ENCODE measurements at regions not wholly inside any gene's neighbourhood (a gene's known extent, or its start where the extent isn't known, plus 50 kb on each side); places are given as distances from the start of the nearest gene placed in this dataset.

DNA sequence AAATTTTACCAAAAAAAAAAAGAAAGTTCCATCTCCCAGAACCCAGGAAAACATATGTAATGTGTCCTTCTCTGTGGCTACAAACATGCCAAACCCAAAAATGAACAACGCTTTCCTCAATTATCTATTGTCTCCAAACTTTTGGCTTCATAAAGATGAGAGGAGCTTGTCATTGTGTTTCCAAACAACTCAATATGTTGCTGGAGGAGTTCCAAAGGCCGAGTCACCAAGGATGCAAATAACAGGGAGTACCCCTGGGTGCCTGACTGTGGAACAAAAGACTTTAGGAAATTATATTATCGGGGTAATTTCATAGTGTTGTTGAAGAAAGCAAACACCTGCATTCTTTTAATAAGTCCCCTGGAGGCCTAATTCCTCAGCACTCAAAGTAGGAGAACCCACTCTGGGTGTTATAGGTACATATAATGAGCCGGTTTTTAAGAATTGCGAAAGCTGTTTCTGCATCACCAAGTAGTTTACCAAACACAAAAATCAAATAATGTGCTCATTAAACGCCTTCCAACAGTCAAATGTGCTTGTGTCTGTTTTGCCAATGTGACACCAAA is 206.3 kb upstream of the PRICKLE2 start:
- peaks cover 4% of the 10 kb centered on the region for H3K27me3 Mint-ChIP-seq (ENCODE audit: unreplicated experiment)
- TF ChIP-seq, protein P1, sequence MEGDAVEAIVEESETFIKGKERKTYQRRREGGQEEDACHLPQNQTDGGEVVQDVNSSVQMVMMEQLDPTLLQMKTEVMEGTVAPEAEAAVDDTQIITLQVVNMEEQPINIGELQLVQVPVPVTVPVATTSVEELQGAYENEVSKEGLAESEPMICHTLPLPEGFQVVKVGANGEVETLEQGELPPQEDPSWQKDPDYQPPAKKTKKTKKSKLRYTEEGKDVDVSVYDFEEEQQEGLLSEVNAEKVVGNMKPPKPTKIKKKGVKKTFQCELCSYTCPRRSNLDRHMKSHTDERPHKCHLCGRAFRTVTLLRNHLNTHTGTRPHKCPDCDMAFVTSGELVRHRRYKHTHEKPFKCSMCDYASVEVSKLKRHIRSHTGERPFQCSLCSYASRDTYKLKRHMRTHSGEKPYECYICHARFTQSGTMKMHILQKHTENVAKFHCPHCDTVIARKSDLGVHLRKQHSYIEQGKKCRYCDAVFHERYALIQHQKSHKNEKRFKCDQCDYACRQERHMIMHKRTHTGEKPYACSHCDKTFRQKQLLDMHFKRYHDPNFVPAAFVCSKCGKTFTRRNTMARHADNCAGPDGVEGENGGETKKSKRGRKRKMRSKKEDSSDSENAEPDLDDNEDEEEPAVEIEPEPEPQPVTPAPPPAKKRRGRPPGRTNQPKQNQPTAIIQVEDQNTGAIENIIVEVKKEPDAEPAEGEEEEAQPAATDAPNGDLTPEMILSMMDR (IDR thresholded peaks at IDR 0.05; ENCODE audit: unreplicated experiment): no peak
- no peaks in the 10 kb centered on the region for H3K4me1 Mint-ChIP-seq (ENCODE audit: unreplicated experiment)

DNA sequence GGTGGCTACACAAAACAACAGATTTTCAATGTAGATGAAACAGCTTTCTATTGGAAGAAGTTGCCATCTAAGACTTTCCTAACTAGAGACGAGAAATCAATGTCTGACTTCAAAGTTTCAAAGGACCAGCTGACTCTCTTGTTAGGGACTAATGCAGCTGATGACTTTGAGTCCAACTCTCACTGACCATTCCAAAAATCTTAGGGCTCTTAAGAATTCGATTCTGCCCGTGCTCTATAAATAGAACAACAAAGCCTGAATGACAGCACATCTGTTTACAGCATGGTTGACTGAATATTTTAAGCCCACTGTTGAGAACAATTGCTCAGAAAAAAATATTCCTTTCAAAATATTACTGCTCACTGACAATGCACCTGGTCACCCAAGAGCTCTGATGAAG is 202.4 kb upstream of the PRICKLE2 start:
- Mint-ChIP-seq H3K9me3 (ENCODE audit: unreplicated experiment) (no peaks in the 10 kb centered on the region), H3K27ac (ENCODE audit: unreplicated experiment) (no peak overlapping the region), H3K4me1 (ENCODE audit: unreplicated experiment) (peaks cover 7% of the 10 kb centered on the region), H3K4me3 (ENCODE audit: unreplicated experiment) (no peak overlapping the region), H3K36me3 (ENCODE audit: low read depth, unreplicated experiment) (no peaks in the 10 kb centered on the region), H3K27me3 (ENCODE audit: unreplicated experiment) (no peaks in the 10 kb centered on the region)
- TF ChIP-seq, protein P1 (IDR thresholded peaks at IDR 0.05; ENCODE audit: unreplicated experiment): no peak
- DNase-seq (ENCODE audit: low spot score): no peak

More for the DNA sequence above, 206.3 kb upstream of the PRICKLE2 start:
- no peak for DNase-seq (ENCODE audit: low spot score)
- Mint-ChIP-seq H3K9me3 (ENCODE audit: unreplicated experiment) (no peaks in the 10 kb centered on the region), H3K36me3 (ENCODE audit: low read depth, unreplicated experiment) (peaks cover 5% of the 10 kb centered on the region), H3K27ac (ENCODE audit: unreplicated experiment) (no peak overlapping the region), H3K4me3 (ENCODE audit: unreplicated experiment) (no peak overlapping the region)

DNA sequence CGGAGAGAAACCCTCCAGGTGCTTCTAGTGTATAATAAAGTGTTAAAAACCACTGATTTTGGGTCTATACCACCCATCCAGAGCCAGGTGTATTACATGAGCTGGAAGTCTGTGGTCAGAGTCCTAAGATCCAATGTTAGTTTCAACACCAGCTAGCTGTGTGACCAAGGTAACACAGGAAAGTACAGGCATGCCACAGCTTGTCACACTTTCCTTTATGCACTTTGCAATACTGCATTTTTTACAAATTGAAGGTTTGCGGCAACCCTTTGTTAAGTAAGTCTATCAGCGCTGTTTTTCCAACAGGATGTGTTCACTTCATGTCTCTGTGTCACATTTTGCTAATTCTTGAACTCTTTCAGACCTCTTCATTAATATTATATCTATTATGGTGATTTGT is 201.3 kb upstream of the PRICKLE2 start:
- no peaks in the 10 kb centered on the region for H3K9me3 Mint-ChIP-seq (ENCODE audit: unreplicated experiment)
- H3K27me3 Mint-ChIP-seq (ENCODE audit: unreplicated experiment): no peaks in the 10 kb centered on the region
- no peak for DNase-seq (ENCODE audit: low spot score)
- TF ChIP-seq, protein P1 (IDR thresholded peaks at IDR 0.05; ENCODE audit: unreplicated experiment): no peak
- no peak overlapping the region for H3K4me3 Mint-ChIP-seq (ENCODE audit: unreplicated experiment)
- H3K27ac Mint-ChIP-seq (ENCODE audit: unreplicated experiment): no peak overlapping the region
- no peaks in the 10 kb centered on the region for H3K36me3 Mint-ChIP-seq (ENCODE audit: low read depth, unreplicated experiment)
- H3K4me1 Mint-ChIP-seq (ENCODE audit: unreplicated experiment): peaks cover 8% of the 10 kb centered on the region

DNA sequence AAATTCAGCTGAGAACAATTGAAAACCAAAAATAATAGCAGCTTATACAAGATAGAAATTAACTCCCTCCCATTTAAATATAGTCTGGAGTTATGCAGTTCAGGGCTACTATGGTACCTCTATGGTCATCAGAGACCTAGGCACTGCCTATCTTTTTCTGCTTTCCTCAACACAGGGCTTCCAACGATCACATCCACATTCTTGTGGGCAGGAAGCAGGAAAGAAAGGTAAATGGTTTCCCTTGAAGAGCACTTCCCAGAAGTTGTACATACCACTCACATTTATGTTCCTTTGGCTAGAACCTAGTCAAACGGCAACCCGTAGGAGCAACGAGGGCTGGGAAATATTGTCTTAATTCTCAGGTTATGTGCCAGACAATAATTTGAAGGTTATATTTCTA is 197.7 kb upstream of the PRICKLE2 start:
- Mint-ChIP-seq H3K27me3 (ENCODE audit: unreplicated experiment) (no peaks in the 10 kb centered on the region), H3K36me3 (ENCODE audit: low read depth, unreplicated experiment) (no peaks in the 10 kb centered on the region)

DNA sequence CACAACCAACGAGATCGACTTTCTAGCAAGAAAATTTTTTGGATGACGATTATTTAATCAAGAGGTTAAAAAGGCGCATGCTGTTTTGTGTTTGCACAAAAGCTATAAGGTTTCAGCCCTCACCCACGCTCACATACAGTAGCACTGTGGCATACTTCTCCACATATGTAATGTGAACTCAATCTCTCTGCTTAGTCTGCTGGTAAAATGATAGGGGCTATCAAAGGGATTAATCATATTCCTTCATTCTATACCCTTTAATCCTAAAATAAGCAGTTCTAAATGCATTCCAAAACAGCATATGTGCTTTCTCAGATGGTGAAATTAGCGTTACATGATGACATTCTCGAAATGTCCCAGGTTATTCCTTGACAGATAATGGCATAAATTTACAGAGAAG is 196.9 kb upstream of the PRICKLE2 start:
- Mint-ChIP-seq H3K4me1 (ENCODE audit: unreplicated experiment) (peaks cover 8% of the 10 kb centered on the region), H3K27me3 (ENCODE audit: unreplicated experiment) (no peaks in the 10 kb centered on the region), H3K27ac (ENCODE audit: unreplicated experiment) (no peak overlapping the region), H3K4me3 (ENCODE audit: unreplicated experiment) (no peak overlapping the region), H3K9me3 (ENCODE audit: unreplicated experiment) (no peaks in the 10 kb centered on the region), H3K36me3 (ENCODE audit: low read depth, unreplicated experiment) (no peaks in the 10 kb centered on the region)
- no peak for DNase-seq (ENCODE audit: low spot score)
- TF ChIP-seq, protein P1 (IDR thresholded peaks at IDR 0.05; ENCODE audit: unreplicated experiment): no peak

More for the DNA sequence above, 197.7 kb upstream of the PRICKLE2 start:
- TF ChIP-seq, protein P1 (IDR thresholded peaks at IDR 0.05; ENCODE audit: unreplicated experiment): no peak
- peaks cover 8% of the 10 kb centered on the region for H3K4me1 Mint-ChIP-seq (ENCODE audit: unreplicated experiment)
- DNase-seq (ENCODE audit: low spot score): no peak
- no peaks in the 10 kb centered on the region for H3K9me3 Mint-ChIP-seq (ENCODE audit: unreplicated experiment)
- no peak overlapping the region for H3K4me3 Mint-ChIP-seq (ENCODE audit: unreplicated experiment)
- H3K27ac Mint-ChIP-seq (ENCODE audit: unreplicated experiment): no peak overlapping the region
